SU-DHL-6 (cell line): ENCODE measurements at regions not wholly inside any gene's neighbourhood (a gene's known extent, or its start where the extent isn't known, plus 50 kb on each side); places are given as distances from the start of the nearest gene placed in this dataset.

ENCODE experiments used
- EZH2phosphoT487 ChIP-seq: fragments of 200-600 bp; sonication (generic), shearing (Covaris generic); conservative IDR thresholded peaks from 2 replicates; pipeline ENCODE4 v1.6.1; 2018; ENCODE audit warnings: mild to moderate bottlenecking, antibody characterized with exemption, low read length, moderate library complexity, mixed read lengths
- TF ChIP-seq, protein P1 (sequence below): fragments of 200-600 bp; sonication (generic); IDR thresholded peaks from one replicate; pipeline ENCODE4 v1.5.1; 2017; ENCODE audit warnings: antibody characterized with exemption, mild to moderate bottlenecking, low read length, moderate library complexity; ENCODE audit not compliant: insufficient read depth, poor library complexity, severe bottlenecking

DNA sequence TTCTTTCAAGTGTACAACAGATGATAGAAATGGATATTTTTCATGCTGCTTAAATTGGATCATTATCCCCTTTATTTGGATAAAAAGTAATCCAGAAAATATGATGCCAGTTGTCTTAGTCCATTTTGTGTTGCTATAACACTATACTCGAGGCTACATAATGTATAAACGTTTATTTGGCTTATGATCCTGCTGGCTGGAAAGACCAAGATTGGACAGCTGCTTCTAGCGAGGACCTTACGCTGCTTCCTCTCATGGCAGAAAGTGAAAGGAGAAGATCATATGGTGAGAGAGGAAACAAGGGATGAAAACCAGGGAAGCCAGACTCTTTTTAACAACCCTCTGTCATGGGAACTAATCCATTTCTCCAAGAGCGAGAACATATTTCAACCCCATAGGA is 102.7 kb downstream of the TRAM1L1 start:
- TF ChIP-seq, protein P1, sequence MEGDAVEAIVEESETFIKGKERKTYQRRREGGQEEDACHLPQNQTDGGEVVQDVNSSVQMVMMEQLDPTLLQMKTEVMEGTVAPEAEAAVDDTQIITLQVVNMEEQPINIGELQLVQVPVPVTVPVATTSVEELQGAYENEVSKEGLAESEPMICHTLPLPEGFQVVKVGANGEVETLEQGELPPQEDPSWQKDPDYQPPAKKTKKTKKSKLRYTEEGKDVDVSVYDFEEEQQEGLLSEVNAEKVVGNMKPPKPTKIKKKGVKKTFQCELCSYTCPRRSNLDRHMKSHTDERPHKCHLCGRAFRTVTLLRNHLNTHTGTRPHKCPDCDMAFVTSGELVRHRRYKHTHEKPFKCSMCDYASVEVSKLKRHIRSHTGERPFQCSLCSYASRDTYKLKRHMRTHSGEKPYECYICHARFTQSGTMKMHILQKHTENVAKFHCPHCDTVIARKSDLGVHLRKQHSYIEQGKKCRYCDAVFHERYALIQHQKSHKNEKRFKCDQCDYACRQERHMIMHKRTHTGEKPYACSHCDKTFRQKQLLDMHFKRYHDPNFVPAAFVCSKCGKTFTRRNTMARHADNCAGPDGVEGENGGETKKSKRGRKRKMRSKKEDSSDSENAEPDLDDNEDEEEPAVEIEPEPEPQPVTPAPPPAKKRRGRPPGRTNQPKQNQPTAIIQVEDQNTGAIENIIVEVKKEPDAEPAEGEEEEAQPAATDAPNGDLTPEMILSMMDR: no peak
- TF ChIP-seq EZH2phosphoT487: no peak
